Fibroblast of the conjunctiva (primary cell): ENCODE measurements at regions not wholly inside any gene's neighbourhood (a gene's known extent, or its start where the extent isn't known, plus 50 kb on each side); places are given as distances from the start of the nearest gene placed in this dataset.

Source experiments
- DNase-seq: peaks from one replicate; pipeline ENCODE4 v3.0.0-alpha.2; 2010; ENCODE audit warnings: low read depth

DNA sequence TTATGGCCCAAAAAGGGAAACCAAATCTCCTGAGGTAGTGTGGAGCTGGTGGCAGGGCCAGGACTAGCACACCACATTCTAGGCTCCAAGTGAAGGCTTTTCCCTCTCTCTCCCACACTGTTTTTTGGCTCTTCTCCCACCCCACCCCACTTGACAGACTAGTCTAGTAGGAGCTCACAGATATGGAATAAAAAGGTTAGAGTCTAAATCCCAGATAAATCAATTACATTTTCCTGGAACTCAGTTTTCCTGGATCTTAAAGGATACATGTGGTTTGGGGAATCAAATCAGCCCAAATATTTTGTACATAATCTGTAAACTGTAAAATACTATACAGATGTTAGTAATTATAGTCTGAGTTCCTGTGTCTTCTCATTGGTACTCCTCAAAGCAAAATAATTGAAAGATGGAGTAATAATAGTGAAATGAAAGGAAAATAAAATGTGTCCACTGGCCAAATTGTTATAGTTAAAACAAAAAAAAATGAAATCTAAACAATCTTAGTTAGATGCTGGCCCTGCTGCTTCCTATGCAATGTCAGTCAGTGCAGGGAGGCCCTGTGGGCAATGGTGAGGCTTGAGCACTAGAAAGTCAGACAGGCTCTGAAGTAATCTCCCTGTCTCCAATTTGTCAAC is 370.4 kb upstream of the CPEB2 start:
- no peak for DNase-seq

DNA sequence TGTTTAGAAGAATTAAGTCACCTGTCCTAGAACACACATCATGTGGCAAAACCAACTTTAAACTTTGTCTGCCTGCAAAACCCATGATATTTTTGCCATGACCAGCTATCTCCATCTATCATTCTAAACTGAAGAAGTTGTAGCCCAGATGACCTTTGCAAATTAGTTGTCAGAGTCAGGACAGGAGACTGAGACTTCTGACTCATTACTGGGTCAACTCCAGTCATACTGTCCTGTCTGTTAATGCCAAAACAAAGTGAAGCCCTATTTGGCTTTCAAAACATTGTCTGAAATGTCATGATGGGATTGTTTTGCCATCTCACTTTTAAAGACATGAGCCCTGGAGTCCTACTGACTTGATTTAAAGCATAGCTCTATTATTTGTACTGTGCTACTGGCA is 365.7 kb upstream of the CPEB2 start:
- no peak for DNase-seq

DNA sequence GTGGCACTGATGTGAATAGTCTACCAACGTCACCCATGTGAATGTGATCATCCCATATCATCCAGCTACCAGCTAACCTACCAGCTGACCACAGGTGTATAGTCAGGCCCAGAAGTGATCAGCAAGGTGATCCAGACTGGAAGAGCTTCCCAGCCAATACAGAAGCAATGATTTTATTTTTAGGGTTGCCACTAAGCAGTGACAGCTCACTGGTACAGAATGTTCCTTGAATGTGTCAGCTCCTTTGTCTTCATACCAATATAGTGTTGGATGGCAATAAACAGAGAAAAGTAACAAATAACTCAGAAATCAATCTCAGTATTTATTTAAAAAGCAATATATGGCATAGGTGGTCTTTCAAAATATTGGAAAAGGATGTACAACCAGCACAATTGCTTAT is 361.8 kb upstream of the CPEB2 start:
- no peak for DNase-seq

DNA sequence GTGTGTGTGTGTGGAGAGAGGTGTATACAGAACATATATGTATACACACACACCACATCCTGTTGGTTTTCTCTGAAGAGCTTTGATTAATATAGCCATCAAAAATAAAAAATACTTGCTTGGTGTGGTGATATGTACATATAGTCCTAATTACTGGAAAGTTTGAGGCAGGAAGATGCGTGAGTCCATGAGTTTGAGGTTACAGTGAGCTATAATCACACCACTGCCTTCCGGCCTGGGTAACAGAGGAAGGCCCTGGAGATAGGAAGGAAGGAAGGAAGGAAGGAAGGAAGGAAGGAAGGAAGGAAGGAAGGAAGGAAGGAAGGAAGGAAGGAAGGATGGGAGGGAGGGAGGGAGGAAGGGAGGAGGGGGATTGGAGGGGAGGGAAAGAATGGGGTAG is 360.4 kb upstream of the CPEB2 start:
- no peak for DNase-seq

DNA sequence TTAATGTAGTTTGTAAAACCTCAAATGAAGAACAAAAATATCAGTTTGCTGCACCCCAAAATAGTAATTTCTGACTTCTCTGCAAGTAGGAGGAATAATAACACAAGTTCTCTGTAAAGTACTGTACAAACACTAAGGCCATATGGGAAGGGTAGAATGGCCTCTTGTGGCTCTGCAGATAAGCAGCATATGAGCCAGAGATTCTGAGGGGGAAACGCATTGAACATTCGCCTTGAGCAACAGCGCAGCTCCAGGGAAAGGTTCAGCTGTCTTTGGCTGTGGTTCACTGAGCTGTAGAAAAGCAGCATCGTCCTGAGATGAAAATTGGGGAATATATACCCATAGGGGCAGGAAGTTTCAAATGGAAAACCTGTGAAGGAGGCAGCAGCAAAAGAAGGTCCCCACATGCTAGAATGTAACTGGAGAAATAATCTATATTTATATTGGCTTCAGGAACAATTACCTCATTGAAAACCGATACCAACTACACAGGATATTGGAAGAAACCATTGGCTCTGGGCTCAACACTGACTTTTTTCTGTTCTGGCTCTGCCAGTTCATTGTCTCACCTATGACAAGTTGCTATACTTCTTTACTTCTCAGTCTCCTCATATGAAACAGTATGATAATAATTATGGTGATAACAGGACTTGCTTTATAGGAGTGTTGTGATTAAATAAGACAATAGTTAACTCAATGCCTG is 357.6 kb upstream of the CPEB2 start:
- no peak for DNase-seq

DNA sequence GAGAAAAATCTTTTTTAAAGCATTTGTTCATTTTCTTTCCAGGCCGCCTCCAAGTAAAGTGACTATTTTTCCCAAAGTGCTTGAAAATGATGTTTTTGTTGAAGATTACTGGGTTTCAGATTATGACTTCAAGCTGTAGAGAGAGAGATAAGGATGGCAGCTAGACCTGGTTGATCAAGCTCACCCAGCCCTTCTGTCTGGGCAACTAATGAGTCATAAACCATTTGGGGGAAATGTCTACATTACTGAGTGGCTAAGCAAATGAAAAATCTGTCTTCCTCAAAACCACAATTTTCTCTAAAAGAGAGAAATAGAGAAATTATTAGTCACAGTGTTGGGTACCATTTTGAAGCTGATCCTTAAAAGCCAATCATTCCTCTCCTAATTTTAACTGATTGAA is 355.4 kb upstream of the CPEB2 start:
- no peak for DNase-seq

DNA sequence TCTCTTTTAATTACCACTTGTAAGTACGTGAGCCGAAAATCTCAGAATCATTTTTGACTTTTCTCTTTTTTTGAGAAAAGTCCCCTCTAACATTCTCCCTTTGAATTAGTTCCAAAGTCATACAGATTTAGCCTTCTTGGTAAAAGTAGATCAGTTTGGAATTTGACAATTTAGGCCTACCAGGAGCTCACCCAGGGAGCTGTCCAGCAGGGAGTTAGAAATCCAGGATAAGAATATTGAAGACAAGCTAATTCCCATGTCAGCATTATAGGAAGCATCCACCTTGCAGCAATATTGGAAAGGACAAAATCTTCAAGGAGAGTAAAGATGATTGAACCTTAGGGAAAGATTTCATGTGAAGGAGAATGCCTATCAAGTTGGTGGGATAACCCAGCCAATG is 352.2 kb upstream of the CPEB2 start:
- no peak for DNase-seq

DNA sequence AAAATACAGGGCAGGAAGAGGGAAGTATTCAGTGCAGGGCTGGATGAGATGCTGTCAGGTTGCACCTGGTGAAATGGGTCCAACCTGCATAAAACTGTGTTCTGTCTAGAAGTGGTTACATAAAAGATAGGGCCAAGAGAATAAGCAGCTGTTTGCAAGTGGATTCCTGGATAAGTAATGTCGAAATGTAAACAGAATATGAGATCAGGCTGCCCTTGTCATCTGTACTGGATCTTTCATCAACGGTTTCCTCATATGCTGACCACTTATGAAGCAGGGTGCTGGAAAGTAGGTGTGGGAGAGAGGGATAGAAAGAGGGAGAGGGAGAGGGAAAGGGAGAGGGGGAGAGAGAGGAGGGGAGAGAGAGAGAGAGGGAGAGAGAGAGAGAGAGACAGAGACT is 349.8 kb upstream of the CPEB2 start:
- no peak for DNase-seq

DNA sequence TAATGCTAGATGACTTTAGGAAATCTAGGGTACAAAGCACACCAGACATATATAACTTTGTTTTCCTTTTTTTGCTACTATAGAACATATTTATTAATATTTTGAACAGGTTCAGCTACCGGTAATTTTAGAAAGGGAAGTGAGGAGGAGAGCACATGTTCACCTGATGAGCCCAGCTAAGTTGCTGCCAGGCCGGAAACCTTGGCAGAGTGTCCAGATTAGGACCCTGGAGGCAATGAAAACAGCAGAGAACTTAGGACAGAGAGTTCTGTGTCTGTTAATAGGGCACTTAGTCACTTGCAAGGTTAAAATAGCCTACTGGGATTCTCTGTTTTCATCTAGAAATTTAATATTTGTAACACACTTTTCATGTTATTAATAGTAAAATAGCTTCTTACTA is 348.9 kb upstream of the CPEB2 start:
- DNase-seq: no peak

DNA sequence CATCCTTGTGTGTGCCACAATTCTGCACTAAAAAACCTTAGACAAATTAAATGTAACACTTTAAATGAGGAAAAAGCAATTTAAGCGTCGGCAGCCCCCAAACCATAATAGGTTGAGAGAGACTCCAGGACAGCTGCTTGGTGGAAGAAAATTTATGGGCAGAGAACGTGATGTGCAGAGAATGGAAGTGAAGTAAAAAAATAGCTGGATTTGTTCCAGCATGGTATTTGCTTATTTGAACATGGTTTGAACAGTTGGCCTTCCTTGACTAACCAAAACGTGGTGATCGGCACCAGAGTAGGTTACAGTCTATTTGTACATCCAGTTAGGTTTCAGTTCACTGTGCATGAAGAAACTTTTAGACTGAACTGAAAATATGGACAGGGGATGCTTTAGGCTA is 343.0 kb upstream of the CPEB2 start:
- no peak for DNase-seq

DNA sequence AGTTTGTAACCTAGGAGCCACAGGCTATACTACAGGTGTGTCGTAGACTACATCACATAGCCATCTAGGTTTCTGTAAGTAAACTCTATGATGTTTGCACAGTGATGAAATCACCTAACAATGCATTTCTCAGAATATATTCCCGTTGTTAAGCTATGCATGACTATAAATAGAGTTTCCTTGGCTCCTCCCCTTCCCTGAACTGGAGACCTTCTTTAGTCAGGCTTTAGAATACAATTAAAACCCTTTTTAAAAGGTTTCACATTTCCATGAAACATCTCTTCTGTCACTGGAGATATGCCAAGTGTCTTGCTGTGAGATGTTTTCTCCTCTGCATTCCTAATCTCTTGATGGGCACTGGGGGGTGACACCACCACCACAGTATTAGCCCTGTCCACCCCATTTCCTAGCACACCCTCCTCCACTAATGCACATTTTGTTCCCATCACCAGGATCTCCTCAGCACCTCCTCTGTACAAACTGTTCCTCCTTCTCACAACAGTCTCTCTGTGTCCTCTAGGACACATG is 334.6 kb upstream of the CPEB2 start:
- DNase-seq: no peak

DNA sequence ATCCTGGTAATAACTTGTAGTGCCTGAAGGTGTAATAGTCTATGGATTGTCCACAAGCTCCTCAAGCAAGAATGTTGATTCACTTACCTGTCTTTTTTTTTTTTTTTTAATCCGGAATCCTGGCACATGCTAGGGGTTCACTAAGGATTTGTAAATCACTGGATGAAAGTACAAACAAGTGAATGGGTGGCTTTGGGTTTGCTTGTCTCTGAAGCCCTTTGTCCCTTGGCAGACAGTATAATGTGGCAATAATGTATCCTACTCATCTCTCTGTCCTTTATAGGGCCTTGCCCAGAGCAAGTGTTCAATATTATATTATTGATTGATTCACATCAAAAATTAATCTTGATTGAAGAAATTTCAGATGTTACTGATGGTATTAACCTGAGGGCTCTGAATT is 334.0 kb upstream of the CPEB2 start:
- DNase-seq: no peak

DNA sequence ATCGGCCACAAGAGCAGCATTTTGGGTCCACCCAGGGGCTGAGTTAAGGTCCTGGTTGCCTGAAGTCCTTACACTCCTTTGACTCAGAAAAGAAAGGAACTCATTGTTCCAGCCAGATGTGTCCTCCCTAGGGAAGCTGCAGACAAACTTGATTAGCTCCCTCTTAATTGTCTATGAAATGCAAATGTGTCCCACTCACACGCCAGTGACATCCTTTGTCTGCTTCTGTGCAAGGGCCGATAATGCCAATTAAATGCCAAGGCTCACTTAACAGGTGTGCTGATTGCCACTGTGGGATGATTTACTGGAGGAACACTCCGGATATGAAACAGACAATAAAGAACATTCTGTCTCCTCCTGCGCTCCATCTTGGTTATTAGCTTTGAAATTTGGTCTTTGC is 332.9 kb upstream of the CPEB2 start:
- DNase-seq: no peak

DNA sequence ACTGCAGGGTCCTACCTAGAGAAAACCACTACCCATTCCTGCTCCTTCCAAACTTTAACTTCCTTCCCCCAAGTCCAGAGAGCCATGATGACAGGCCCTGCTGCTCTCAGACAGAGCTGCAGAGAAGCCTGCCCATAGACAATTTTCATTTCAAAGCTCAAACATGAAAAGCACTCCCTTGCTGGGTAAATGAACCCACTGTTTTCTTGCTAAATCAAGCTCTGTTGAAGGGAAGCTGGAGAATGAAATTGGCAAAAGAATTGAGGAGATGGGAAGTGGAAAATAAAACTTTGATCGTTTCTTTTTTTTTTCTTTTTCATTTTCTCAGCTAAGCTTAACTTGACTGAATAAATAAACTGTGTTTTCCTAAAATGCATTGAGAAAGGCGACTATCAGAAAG is 331.1 kb upstream of the CPEB2 start:
- DNase-seq: no peak

DNA sequence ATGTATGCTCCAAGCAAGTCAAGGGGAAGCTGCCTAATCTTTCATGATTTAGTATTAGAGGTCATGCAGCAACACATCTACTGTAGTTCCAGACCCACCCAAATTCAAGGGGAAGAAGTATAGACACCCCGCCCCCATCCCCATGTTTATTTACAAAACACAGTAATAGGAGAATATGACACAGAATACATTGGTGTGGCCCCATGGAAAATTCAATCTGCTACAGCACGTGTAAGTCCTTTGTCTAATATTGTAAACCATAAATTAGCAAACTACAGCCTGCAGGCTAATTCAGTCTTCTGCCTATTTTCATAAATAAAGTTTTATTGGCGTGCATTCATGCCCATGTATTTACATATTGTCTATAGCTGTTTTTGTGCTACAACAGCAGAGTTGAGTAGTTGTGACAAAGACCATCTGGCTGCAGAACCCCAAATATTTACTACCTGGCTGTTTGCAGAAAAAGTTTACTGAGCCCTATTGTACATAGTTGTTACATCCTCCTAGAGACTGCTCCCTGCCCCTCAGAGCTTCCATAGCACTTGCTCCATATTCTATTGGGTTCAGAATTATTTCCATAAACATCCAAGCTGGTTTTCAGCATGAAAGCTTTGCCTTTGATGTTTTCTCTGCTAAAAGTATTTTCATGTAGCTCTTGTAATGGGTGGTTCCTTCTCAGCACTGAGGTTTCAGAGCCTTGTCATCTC is 326.8 kb upstream of the CPEB2 start:
- DNase-seq: no peak

DNA sequence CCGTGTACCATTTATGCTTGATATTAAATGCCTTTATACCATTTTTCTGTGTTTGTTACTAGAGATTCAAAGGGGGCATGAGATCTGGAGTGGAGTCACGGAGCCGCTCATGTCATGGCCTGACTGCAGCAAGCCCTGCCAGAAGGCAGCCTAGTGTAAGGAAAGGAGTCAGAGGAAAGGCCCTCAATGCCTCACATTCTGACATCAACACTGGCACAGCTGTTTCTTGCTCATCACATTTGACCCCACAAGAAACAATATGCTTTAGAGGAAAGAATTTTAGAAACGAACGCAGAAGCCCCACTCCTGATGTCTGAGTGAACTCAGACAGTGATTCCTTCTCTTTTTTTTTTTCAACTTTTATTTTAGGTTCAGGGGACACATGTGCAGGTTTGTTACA is 322.4 kb upstream of the CPEB2 start:
- DNase-seq: no peak

DNA sequence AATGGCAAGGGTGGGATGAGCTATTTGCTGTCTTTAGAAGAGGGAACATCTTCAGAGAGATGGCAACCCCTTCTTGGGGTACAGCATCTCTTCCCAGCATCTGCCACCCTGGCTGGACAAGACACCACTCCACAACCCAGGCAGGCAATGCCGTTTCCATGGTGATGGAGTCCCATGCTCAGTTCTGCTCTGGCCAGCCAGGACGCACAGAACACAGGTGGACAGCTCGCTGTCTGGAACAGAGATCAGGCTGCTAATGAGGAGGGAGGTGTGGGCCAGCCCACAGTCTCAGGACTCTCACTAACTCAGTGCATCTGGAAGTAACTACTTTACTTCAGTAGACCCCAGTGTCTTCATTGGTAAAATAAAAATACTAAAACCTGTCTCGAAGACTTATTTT is 321.0 kb upstream of the CPEB2 start:
- no peak for DNase-seq

DNA sequence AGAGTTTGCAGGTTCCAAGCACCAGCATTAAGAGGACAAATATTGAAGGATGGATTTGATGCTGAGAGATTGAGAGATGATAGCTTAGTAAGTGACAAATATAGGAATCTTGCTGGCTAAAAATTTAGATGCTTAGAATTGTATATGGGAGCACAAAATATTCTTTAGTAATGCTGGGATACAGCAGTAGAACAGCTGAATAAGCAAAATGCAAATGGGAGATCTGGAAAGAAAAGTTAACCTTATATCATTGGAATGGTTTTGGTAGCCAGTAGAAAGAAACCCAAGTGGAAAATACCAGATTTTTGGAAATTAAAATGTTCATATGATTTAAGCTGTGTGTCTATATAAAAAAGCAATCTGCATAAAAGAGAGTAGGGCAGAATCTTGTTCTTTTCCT is 308.6 kb upstream of the CPEB2 start:
- no peak for DNase-seq

DNA sequence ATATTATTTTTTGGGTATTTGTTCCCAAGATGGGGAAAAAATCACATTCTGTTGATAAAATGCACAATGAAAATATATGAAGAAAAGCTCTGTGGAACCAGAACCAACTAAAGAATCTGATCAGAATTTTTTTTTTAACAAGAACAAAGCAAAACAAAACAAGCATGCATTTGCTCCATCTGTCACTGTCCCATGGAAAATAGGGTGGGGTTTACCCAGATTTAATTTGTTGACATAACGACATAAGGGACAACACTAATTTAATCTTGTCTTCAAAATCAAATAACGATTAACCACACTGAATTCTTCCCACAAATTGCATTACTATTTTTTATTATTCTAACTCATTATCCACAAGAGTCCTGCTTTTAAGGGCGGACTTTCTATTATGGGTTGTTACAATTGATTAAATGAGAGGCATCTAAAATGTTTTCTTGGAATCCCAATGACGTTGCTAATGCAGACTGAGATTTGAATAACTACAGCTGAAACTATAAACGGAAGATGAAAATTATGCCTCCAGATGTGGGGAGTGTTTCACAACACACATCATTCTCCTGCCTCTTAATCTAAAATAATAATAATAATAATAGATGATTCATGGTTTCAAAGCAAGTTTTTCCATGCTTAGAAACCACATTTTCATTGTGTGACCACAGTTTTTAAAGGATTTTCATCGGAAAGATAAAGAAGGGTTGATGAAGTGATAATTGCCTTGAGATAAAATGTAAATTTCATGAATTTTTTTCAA is 307.0 kb upstream of the CPEB2 start:
- DNase-seq: no peak

DNA sequence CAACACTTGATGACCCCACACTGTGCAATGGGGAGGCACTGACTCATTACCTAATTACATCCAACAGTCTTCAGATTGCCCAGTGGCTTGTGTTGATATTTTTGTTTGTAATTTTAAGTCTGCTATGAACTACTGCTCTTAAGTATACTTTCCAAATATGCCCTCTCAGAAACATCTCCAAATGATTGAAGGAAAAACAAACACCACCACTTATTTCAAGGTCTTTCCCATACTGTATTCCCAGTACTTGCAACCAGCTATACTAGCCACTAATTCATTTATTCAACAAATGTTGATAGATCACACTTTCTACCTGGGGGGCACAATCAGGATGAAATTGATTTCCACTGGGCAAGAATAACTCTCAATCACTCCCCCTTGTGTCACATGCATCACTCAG is 302.2 kb upstream of the CPEB2 start:
- DNase-seq: no peak

DNA sequence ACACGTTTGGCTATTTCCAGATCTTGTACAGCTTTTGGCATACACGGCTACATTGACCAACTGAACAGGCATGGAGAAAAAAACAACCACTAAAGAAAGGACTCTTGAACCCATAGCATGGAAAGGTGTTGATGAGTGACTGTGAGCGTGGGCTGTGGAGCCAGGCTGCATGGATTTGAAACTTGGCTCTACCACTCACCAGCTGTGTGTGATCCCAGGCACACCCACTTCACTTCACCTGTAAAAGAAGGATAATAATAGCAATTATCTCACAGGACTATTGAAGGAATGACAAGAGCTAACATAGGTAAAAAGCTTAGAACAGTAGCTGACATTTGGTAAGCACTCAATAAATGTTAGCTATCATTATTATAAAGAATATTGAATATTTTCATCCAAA is 301.7 kb upstream of the CPEB2 start:
- no peak for DNase-seq

DNA sequence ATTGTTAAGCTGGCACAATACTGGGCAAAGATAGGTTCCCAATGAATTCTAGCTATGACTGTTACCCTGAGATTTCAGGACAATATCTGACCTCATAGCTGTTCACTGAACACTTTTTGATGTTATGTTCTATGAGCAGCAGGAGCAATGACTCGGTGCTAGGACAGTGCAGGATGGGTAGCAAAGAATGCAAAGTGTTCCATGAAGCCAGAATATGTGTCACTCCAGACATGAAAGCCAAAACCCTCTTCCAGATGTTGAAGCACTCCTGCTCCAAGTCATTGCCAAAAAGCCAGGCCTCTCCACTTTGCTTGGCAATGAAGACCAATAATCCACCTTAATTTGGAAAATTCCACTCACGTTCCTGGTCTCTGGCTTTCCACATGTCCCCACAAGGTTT is 300.9 kb upstream of the CPEB2 start:
- DNase-seq: no peak

DNA sequence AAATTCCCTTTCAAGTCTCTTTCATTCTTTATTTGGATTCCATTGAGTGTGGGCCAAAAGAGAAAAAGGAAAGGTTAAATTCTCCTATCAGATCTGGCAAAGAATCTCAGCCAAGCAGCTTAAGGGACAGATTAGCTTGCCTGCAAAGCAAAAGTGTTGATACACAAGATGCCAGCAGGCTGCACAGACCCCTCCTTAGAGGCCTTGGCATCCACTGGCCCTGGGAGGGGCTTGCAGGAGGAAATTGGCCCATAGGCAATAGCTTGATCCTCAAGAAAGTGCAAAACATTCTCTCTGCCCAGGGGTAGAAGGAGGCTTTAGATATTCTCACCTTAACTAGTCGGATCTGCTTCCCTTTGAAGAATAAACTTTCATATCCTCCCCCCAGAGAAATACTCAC is 300.4 kb upstream of the CPEB2 start:
- no peak for DNase-seq
